ENCODE measurements at regions not wholly inside any gene's neighbourhood (a gene's known extent, or its start where the extent isn't known, plus 50 kb on each side); places are given as distances from the start of the nearest gene placed in this dataset.

- TF ChIP-seq TAF1 (IDR thresholded peaks at IDR 0.05; ENCODE audit: low read depth, low read length): no peak
- no peak for TF ChIP-seq POLR2A (IDR thresholded peaks at IDR 0.05; ENCODE audit: low read depth, low read length)
- no peak for TF ChIP-seq POLR2AphosphoS5 (IDR thresholded peaks at IDR 0.05; ENCODE audit: low read depth, low read length)
These were observed 82.6 kb downstream of the FOXA2 start for GRCh38 chr20:22501566-22502344.
